ENCODE measurements at regions not wholly inside any gene's neighbourhood (a gene's known extent, or its start where the extent isn't known, plus 50 kb on each side); places are given as distances from the start of the nearest gene placed in this dataset.

DNA sequence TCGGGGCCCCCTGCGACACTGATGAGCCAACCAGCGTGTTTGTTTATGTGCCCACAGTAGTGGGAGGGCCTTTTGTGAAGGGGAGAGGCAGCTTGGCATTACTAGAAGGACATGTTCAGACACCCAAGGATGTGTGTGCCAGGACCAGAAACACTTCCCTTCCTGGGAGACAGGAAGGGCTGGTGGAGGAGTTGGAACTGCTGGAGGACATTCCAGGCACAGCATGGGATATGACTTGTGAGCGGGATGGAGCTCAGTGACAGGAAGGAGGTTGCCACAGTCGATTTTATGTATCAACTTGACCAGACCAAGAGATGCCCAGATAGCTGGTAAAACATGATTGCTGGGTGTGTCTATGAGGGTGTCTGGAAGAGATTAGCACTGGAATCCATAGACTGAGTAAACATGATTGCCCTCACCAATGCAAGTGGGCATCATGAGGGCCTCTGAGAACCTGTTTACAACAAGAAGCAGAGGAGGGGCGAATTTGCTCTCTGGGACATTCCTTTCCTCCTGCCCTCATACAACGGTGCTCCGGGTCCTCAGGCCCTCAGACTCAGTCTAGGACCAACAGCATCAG, 106.4 kb upstream of the TLE3 start:
- H3K4me3 ChIP-seq = no peak overlapping the region
- 50% methylated on average over 1 of the region's 8 CpGs for WGBS (ENCODE audit: insufficient coverage, low coverage, low lambda C conversion rate, missing lambda C conversion rate)
- no peak overlapping the region for H3K27ac ChIP-seq
- intact Hi-C loops (cut with DNase I) = no loop called here
- H3K27me3 ChIP-seq = no peaks in the 10 kb centered on the region
- TF ChIP-seq CTCF (IDR thresholded peaks at IDR 0.05) = no peak
- TF ChIP-seq POLR2A (IDR thresholded peaks at IDR 0.05) = no peak
- H3K36me3 ChIP-seq = no peaks in the 10 kb centered on the region
- H3K9me3 ChIP-seq = no peaks in the 10 kb centered on the region
- no peaks in the 10 kb centered on the region for H3K4me1 ChIP-seq
- ATAC-seq = no peak
- DNase-seq = no peak

DNA sequence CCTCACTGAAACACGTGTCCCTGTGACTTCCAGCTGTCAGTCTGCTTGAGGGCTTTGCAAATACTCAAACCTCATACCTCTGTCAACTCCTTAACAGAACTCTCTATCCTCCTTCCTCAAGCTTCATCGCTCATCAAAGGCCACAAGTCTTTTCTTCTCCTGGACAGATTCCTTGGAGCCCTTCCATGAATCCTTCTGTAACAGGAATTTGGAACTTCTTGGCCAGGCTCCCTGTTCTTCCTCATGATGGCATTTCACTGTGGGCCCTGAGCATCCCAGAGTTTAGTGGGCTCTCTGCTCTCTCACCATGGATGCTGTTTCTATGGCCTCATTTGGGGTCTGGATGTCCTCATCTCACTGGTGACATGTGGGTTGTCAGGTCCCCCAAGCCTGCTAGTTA, 105.0 kb upstream of the TLE3 start:
- Histone ChIP-seq H3K9me3 (no peaks in the 10 kb centered on the region), H3K27ac (no peak overlapping the region), H3K4me3 (no peak overlapping the region), H3K4me1 (peaks cover 0 to 9% (median 4%) of the 10 kb centered on the region in 4 donors), H3K36me3 (no peaks in the 10 kb centered on the region), H3K27me3 (no peaks in the 10 kb centered on the region)
- ATAC-seq (no peak), DNase-seq (no peak)
- no peak for TF ChIP-seq CTCF (IDR thresholded peaks at IDR 0.05)
- WGBS (ENCODE audit: insufficient coverage, low coverage, low lambda C conversion rate, missing lambda C conversion rate) = 83% methylated on average over 1 of the region's 2 CpGs
- intact Hi-C loops (cut with DNase I) = no loop called here

GRCh38 chr15:70201425-70201775, 103.7 kb upstream of the TLE3 start:
- no peaks in the 10 kb centered on the region for H3K36me3 ChIP-seq
- peaks cover 0 to 20% (median 9%) of the 10 kb centered on the region in 4 donors for H3K4me1 ChIP-seq
- WGBS (ENCODE audit: insufficient coverage, low coverage, low lambda C conversion rate, missing lambda C conversion rate) = 87% methylated on average over 5 of the region's 6 CpGs
- H3K27ac ChIP-seq = no peak overlapping the region
- no peaks in the 10 kb centered on the region for H3K9me3 ChIP-seq
- H3K27me3 ChIP-seq = no peaks in the 10 kb centered on the region
- DNase-seq (no peak), ATAC-seq (no peak)
- TF ChIP-seq CTCF (IDR thresholded peaks at IDR 0.05) (no peak), POLR2A (IDR thresholded peaks at IDR 0.05) (no peak)
- H3K4me3 ChIP-seq = no peak overlapping the region
- intact Hi-C loops (cut with DNase I) = no loop called here

DNA sequence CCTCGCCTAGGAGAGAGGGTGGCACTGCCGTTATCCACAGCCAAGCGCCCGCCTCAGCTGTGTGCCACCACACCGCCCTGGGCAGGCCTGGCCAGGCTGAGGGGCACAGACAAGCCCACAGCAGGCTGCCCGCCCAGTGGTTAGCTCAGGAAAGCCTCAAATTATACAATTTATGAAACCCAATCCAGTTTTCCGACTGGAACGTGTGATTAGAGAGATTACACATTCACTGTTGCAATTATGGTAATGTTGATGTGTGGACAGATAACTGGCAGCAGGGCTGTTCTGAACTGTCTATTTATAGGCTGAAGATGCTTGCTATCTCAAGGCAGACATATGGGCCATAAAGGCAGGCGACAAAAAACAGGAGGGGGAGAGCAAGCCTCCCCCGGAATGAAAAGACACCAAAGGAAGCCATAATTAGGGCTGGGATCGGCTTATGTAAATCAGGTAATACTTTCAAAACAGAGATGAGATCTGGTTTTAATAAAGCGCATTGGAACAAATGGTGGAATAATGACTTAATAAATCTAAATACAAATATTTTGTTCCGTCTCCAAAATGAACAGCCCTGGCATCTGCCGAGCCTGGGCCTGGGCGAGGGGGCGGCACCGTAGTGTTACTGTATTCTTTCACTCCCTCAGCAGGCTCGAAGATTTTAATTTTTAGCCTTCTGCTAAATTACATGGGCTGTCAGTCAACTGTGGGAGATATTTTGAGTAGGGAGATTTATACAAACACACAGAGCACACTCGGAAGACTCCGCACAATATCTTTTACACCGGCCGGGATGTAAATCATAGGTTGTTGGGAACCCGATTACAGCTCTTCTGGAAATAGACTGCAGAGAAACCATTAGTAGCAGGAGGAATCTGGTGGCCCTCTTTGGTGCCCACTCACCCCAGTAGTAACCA, 103.1 kb upstream of the TLE3 start:
- peaks cover 0 to 26% (median 12%) of the 10 kb centered on the region in 4 donors for H3K4me1 ChIP-seq
- H3K27me3 ChIP-seq = no peaks in the 10 kb centered on the region
- H3K36me3 ChIP-seq = no peaks in the 10 kb centered on the region
- intact Hi-C loops (cut with DNase I) = no loop called here
- no peak for TF ChIP-seq CTCF (IDR thresholded peaks at IDR 0.05)
- no peak for TF ChIP-seq POLR2A (IDR thresholded peaks at IDR 0.05)
- H3K27ac ChIP-seq = no peak overlapping the region
- WGBS (ENCODE audit: insufficient coverage, low coverage, low lambda C conversion rate, missing lambda C conversion rate) = 75% methylated on average over 15 of the region's 23 CpGs
- no peaks in the 10 kb centered on the region for H3K9me3 ChIP-seq
- H3K4me3 ChIP-seq = no peak overlapping the region
- ATAC-seq = no peak
- no peak for DNase-seq
